Right renal cortex interstitium (tissue), 3 donors: ENCODE measurements at regions not wholly inside any gene's neighbourhood (a gene's known extent, or its start where the extent isn't known, plus 50 kb on each side); places are given as distances from the start of the nearest gene placed in this dataset.
"Not testable (repeated sequence)": the region's sequence is repeated elsewhere in the genome, so short reads cannot be mapped to it uniquely, and the experiment has no call there.

ENCODE experiments used
- DNase-seq, 3 donors: peaks; one replicate each; pipeline ENCODE4 v3.0.0-alpha.2; 2013; ENCODE audit warnings: low read depth in 3 of 3, low spot score in 2 of 3

- no peak for DNase-seq
These were observed 204.3 kb upstream of the STAC start for GRCh38 chr3:36175916-36176461.

GRCh38 chr3:36178018-36178417 lies 202.3 kb upstream of the STAC start:
- DNase-seq: no peak

GRCh38 chr3:36182024-36182423 lies 198.3 kb upstream of the STAC start:
- no peak for DNase-seq

GRCh38 chr3:36187197-36187596 lies 193.1 kb upstream of the STAC start:
- not testable (repeated sequence) for DNase-seq

GRCh38 chr3:36192901-36193300 lies 187.4 kb upstream of the STAC start:
- DNase-seq: no peak

- no peak for DNase-seq
These were observed 186.9 kb upstream of the STAC start for GRCh38 chr3:36193448-36193847.

GRCh38 chr3:36196058-36196457 lies 184.2 kb upstream of the STAC start:
- DNase-seq: no peak

- no peak for DNase-seq
These were observed 183.2 kb upstream of the STAC start for GRCh38 chr3:36197151-36197550.

GRCh38 chr3:36201546-36201945 lies 178.8 kb upstream of the STAC start:
- DNase-seq: no peak

- no peak for DNase-seq
These were observed 173.2 kb upstream of the STAC start for GRCh38 chr3:36206956-36207580.

- DNase-seq: no peak
These were observed 169.3 kb upstream of the STAC start for GRCh38 chr3:36210840-36211651.

GRCh38 chr3:36211652-36211999 lies 168.7 kb upstream of the STAC start:
- no peak for DNase-seq

GRCh38 chr3:36212251-36212650 lies 168.1 kb upstream of the STAC start:
- DNase-seq: no peak

- DNase-seq: no peak
These were observed 165.8 kb upstream of the STAC start for GRCh38 chr3:36214460-36214859.

- DNase-seq: no peak
These were observed 165.1 kb upstream of the STAC start for GRCh38 chr3:36215241-36215640.

- DNase-seq: no peak
These were observed 160.9 kb upstream of the STAC start for GRCh38 chr3:36219398-36219797.

- DNase-seq: no peak
These were observed 160.1 kb upstream of the STAC start for GRCh38 chr3:36220173-36220572.

GRCh38 chr3:36221975-36222374 lies 158.3 kb upstream of the STAC start:
- DNase-seq: no peak

GRCh38 chr3:36227980-36228379 lies 152.3 kb upstream of the STAC start:
- no peak for DNase-seq

- DNase-seq: no peak
These were observed 150.8 kb upstream of the STAC start for GRCh38 chr3:36229496-36229895.

GRCh38 chr3:36232797-36233489 lies 147.4 kb upstream of the STAC start:
- no peak for DNase-seq

- no peak for DNase-seq
These were observed 135.6 kb upstream of the STAC start for GRCh38 chr3:36244728-36245127.
